ENCODE measurements at regions not wholly inside any gene's neighbourhood (a gene's known extent, or its start where the extent isn't known, plus 50 kb on each side); places are given as distances from the start of the nearest gene placed in this dataset.

- no peak for TF ChIP-seq CTCF (IDR thresholded peaks at IDR 0.05; ENCODE audit: low read length, missing control alignments)
- no peak overlapping the region for H3K4me3 ChIP-seq (replicated peaks; ENCODE audit: low read depth, low read length)
Measured at GRCh38 chr11:129590030-129590752, 214.5 kb downstream of the BARX2 start.

GRCh38 chr11:129590753-129591475 lies 215.3 kb downstream of the BARX2 start:
- H3K4me3 ChIP-seq (replicated peaks; ENCODE audit: low read depth, low read length) = no peak overlapping the region
- no peak for DNase-seq (ENCODE audit: low read depth)
- no peak for TF ChIP-seq CTCF (IDR thresholded peaks at IDR 0.05; ENCODE audit: low read length, missing control alignments)

More at GRCh38 chr11:129590030-129590752, 214.5 kb downstream of the BARX2 start:
- DNase-seq (ENCODE audit: low read depth) = no peak

- no peak overlapping the region for H3K4me3 ChIP-seq (replicated peaks; ENCODE audit: low read depth, low read length)
- TF ChIP-seq CTCF (IDR thresholded peaks at IDR 0.05; ENCODE audit: low read length, missing control alignments) = no peak
- DNase-seq (ENCODE audit: low read depth) = no peak
Measured at GRCh38 chr11:129591527-129591926, 215.9 kb downstream of the BARX2 start.

GRCh38 chr11:129592191-129592590 lies 216.5 kb downstream of the BARX2 start:
- no peak overlapping the region for H3K4me3 ChIP-seq (replicated peaks; ENCODE audit: low read depth, low read length)
- TF ChIP-seq CTCF (IDR thresholded peaks at IDR 0.05; ENCODE audit: low read length, missing control alignments) = no peak
- no peak for DNase-seq (ENCODE audit: low read depth)

GRCh38 chr11:129593098-129593497 lies 217.4 kb downstream of the BARX2 start:
- no peak for DNase-seq (ENCODE audit: low read depth)
- no peak for TF ChIP-seq CTCF (IDR thresholded peaks at IDR 0.05; ENCODE audit: low read length, missing control alignments)

GRCh38 chr11:129595038-129595962 lies 219.7 kb downstream of the BARX2 start:
- no peak for DNase-seq (ENCODE audit: low read depth)
- TF ChIP-seq CTCF (IDR thresholded peaks at IDR 0.05; ENCODE audit: low read length, missing control alignments) = no peak
- no peak overlapping the region for H3K4me3 ChIP-seq (replicated peaks; ENCODE audit: low read depth, low read length)

More at GRCh38 chr11:129593098-129593497, 217.4 kb downstream of the BARX2 start:
- H3K4me3 ChIP-seq (replicated peaks; ENCODE audit: low read depth, low read length) = no peak overlapping the region

All from fibroblast of pulmonary artery (primary cell).